Parathyroid adenoma (tissue), 2 donors: ENCODE measurements at regions not wholly inside any gene's neighbourhood (a gene's known extent, or its start where the extent isn't known, plus 50 kb on each side); places are given as distances from the start of the nearest gene placed in this dataset.
A peak's percentile ranks its signal among the peaks of the same experiment; 100 is the strongest.

Experiments used
- H2AFZ ChIP-seq: fragments of 300-600 bp; sonication (generic); one replicate; pipeline ENCODE4 v1.7.0; 2017; ENCODE audit warnings: antibody characterized with exemption, mild to moderate bottlenecking
- H3K27ac ChIP-seq: fragments of 300-600 bp; sonication (generic); one replicate; pipeline ENCODE4 v1.7.0; 2017
- H3K27me3 ChIP-seq: fragments of 300-600 bp; sonication (generic); one replicate; pipeline ENCODE4 v1.7.0; 2017; ENCODE audit warnings: low read length; ENCODE audit not compliant: control insufficient read depth, insufficient read depth
- H3K36me3 ChIP-seq: fragments of 300-600 bp; sonication (generic); one replicate; pipeline ENCODE4 v1.7.0; 2017; ENCODE audit warnings: low read length; ENCODE audit not compliant: control insufficient read depth, insufficient read depth
- H3K4me1 ChIP-seq: fragments of 300-600 bp; sonication (generic); one replicate; pipeline ENCODE4 v1.7.0; 2017; ENCODE audit warnings: control low read depth
- H3K4me2 ChIP-seq: fragments of 300-600 bp; sonication (generic); one replicate; pipeline ENCODE4 v1.7.0; 2017; ENCODE audit warnings: low read length
- H3K4me3 ChIP-seq: fragments of 300-600 bp; sonication (generic); one replicate; pipeline ENCODE4 v1.7.0; 2017; ENCODE audit warnings: low read depth, low read length
- H3K79me2 ChIP-seq: fragments of 300-600 bp; sonication (generic); one replicate; pipeline ENCODE4 v1.7.0; 2017; ENCODE audit warnings: control low read depth
- H3K9ac ChIP-seq: fragments of 300-600 bp; sonication (generic); one replicate; pipeline ENCODE4 v1.7.0; 2017; ENCODE audit warnings: mild to moderate bottlenecking
- H3K9me3 ChIP-seq: fragments of 300-600 bp; sonication (generic); one replicate; pipeline ENCODE4 v1.7.0; 2017; ENCODE audit warnings: low read length; ENCODE audit not compliant: control insufficient read depth
- CTCF ChIP-seq: fragments of 300-600 bp; sonication (generic); IDR thresholded peaks from one replicate; pipeline ENCODE4 v1.7.0; 2017; ENCODE audit warnings: antibody characterized with exemption, mild to moderate bottlenecking
- donor health status: primary hyperparathyroidism.

DNA sequence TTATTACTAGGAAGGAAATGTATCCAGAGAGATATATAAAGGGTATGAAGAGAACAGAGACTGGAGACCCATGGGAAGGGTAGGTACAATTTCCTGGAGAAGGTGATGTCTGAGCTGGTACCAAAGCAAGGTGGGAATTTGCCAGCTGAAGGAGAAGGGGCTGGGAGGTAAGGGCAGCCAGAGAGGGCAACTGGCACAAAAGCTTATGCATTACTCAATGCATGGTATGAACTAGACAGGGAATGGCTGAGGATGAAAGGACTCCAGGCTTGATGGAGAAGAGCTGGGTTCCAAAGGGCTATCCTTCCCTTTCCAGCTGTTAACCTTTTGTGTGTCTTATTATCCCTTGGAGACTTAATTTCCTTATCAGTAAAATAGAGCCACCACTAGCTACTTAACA, 113.6 kb upstream of the GADD45A start:
- Histone ChIP-seq H3K4me2 (no peak overlapping the region), H3K27me3 (no peaks in the 10 kb centered on the region), H3K9me3 (no peaks in the 10 kb centered on the region), H3K27ac (no peak overlapping the region), H2AFZ (no peak overlapping the region), H3K36me3 (no peaks in the 10 kb centered on the region), H3K9ac (no peak overlapping the region), H3K4me1 (peaks cover 24% of the 10 kb centered on the region), H3K79me2 (no peaks in the 10 kb centered on the region), H3K4me3 (no peak overlapping the region)
- TF ChIP-seq CTCF, result no peak

GRCh38 chr1:67571901-67572593, 113.0 kb upstream of the GADD45A start:
- Histone ChIP-seq H3K9ac (no peak overlapping the region), H3K36me3 (no peaks in the 10 kb centered on the region), H3K4me3 (no peak overlapping the region), H3K27ac (peak overlapping the region; percentile 72), H3K4me2 (peak overlapping the region; percentile 49), H3K79me2 (no peaks in the 10 kb centered on the region), H2AFZ (peak overlapping the region; percentile 9), H3K9me3 (no peaks in the 10 kb centered on the region), H3K4me1 (peaks cover 24% of the 10 kb centered on the region), H3K27me3 (no peaks in the 10 kb centered on the region)
- TF ChIP-seq CTCF, result no peak

GRCh38 chr1:67572594-67573221, 112.3 kb upstream of the GADD45A start:
- Histone ChIP-seq H3K27ac (peak overlapping the region; percentile 72), H3K36me3 (no peaks in the 10 kb centered on the region), H2AFZ (peak overlapping the region; percentile 9), H3K9ac (no peak overlapping the region), H3K79me2 (no peaks in the 10 kb centered on the region), H3K4me2 (peak overlapping the region; percentile 49), H3K9me3 (no peaks in the 10 kb centered on the region), H3K4me3 (no peak overlapping the region), H3K27me3 (no peaks in the 10 kb centered on the region), H3K4me1 (peaks cover 24% of the 10 kb centered on the region)
- no peak for TF ChIP-seq CTCF

DNA sequence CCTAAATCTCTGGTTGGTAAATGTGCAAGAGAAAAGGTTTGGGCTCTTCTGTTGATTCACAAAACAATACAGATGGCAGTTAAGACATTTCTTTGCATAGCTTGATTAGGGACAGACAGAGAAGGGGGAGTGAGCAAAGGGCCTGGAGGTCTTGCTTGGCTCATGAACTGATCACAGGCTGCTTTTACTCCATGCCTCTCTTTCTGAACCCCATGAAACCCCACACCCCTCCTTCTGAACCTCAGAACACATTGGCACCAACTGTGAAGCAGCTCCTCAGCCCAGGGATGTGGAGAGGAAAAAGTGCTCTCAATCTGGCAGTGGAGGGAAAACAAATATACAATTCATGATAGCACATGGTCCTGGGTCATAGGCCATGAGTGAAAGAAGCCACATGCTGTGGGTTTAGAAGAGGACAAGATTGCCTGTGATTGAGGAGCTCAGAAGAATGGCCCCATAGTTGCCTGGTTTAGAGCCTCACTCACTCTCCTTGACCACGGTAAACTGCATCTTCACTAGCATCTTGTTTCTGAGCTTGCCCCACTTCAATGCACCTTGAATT, 111.6 kb upstream of the GADD45A start:
- Histone ChIP-seq H2AFZ (no peak overlapping the region), H3K4me2 (peak overlapping the region; percentile 49), H3K4me1 (peaks cover 24% of the 10 kb centered on the region), H3K4me3 (no peak overlapping the region), H3K79me2 (no peaks in the 10 kb centered on the region), H3K36me3 (no peaks in the 10 kb centered on the region), H3K27me3 (no peaks in the 10 kb centered on the region), H3K9ac (no peak overlapping the region), H3K27ac (peak overlapping the region; percentile 72), H3K9me3 (no peaks in the 10 kb centered on the region)
- no peak for TF ChIP-seq CTCF
